Hindlimb muscle (tissue), 1 donor: ENCODE measurements at regions not wholly inside any gene's neighbourhood (a gene's known extent, or its start where the extent isn't known, plus 50 kb on each side); places are given as distances from the start of the nearest gene placed in this dataset.
A peak's percentile ranks its signal among the peaks of the same experiment; 100 is the strongest.

ENCODE experiments used
- DNase-seq: peaks from one replicate; pipeline ENCODE4 v3.0.0-alpha.2; 2013

- no peak for DNase-seq
Observed at GRCh38 chr5:82387001-82387818, 109.1 kb upstream of the RPS23 start.

GRCh38 chr5:82386576-82386975 lies 108.4 kb upstream of the RPS23 start:
- no peak for DNase-seq

DNA sequence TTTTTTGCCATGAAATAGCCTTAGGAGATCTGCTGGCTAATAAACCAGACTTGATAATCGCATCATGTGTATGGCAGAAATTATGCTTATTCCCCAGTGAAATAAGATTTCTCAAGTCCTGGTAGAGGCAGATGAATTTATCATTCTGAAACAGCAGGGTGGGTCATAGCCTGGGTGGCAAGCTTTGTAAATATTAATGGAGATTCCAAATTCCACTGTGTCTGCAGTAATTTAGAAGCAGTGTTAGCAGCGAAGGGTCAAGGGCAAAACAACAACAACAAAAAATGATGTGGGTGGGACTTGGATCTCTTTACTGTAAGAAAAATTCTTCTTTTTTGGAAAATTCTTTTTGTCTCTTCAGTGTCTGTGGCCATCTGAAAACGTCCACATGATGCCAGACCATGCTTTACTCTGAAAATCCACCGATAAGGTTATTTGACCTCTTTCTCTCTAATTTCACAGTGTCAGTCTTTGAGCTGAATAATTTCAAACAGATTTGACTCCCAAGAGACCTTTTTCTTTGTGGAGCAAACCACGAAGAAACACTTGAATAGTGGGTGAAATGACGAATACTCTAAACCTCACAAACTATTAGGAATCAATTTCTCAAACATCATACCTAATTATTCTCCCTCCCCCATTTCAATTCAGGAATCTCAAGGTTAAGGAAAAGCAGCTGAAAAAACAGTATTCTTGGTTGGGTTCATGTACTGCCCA lies 106.0 kb upstream of the RPS23 start:
- no peak for DNase-seq

GRCh38 chr5:82381591-82381990 lies 103.4 kb upstream of the RPS23 start:
- no peak for DNase-seq

DNA sequence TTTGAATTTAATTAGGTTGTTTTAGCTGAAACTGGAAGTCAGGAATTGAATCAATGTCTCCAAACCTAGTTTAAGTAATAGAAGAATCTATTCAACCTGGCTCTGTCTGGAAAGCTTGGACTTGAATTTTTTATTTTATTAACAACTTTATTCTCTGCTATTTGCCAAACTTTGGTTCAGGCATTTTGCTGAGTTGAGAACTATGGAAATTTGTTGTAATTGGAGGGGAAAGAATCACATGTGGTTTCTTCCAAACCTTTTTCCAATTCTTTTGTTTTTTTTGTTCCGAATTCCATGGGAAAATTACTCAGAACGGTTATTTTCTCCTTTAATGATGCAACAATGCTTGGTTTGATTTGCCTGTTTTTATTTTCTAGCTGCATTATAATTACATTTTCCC lies 98.2 kb upstream of the RPS23 start:
- DNase-seq, result peak; percentile 54

DNA sequence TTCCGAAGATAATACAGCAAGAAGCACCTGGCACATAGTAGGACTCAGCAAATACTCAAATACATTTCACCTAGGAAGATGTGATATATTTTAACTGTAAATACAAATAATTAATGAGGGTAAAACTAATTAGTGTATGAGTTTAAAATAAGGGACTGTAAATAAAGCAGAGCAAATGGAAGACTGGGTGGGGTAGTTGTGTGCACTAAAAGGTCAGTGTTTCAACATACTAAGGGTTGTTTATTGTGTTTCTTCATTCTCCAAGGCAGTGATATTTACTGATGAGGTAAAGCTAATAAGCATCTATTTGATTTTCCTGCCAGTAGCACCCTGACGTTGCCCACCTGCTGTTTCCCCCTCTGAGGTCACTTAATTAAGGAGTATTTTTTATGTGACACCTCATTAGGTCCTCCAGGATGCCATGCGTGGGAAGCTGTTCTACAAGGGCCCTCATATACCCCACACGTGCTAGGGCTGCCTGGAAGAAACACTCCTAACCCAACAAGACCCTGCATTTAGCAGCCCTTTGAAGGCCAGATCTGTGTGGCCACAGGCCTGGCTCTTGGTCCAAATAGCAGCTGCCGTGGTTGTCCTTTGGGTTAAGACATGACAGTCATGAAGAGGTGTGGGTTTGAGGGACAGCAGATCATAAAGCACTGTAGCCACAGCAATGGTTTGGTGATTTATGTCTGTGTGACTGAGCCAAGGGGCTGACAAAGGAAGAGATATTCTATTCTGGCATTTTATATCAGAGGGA lies 97.5 kb upstream of the RPS23 start:
- no peak for DNase-seq

- DNase-seq, result no peak
Observed at GRCh38 chr5:82374637-82375036, 96.5 kb upstream of the RPS23 start.

DNA sequence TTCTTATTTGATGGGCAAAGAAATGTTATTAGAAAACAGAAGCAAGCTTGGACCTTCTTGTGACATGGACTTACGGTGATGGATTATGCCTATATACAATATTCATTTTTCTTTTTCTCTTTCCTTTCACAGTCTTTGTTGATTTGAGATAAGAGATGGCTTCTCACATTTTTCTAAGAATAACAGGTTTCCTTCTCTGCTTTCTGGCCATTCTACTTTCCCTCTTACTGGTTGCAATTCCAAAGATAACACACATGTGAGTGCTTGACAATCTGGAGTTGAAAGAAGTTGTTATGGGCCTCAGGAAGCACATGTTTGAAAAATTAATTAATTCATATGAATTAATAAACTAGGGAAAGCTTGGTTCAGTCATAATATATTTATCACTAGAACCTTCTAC lies 89.8 kb upstream of the RPS23 start:
- no peak for DNase-seq

- no peak for DNase-seq
Observed at GRCh38 chr5:82365744-82366228, 87.6 kb upstream of the RPS23 start.

DNA sequence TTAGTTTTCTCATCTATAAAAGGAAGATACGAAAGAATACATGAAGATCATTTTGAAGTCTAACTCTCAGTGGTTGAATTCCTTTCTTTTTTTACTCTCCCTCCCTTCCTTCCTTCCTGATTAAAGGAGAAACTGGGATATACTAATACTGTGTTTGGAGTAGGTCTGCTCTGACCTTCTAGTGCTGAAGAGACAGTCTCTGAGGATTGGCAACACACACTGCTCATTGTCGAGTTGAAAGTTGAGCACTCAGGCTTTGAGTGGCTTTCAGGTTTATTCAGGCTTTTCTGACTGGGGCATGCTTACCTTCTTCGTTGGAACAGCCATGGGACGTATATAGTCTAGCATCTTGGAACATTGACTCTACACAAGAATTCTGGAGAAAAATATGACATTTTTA lies 86.9 kb upstream of the RPS23 start:
- no peak for DNase-seq

DNA sequence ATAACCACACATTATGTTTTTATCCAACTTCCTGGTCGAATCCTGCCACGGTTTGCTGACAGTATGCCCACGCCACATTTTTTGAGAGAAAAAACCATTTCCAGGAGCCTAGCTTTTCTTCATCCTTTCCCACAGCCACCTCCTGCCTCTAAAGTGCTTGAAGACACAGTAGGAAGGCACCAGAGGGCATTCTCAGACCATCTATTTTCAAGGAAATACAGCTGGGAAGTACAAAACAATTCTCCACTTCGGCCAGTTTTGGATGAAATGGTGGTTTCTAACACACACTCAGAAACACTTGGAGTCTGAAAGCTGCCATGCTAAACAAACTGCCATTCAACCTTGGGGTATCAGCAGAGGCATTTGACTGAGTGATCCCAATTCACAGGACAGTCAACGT lies 86.3 kb upstream of the RPS23 start:
- no peak for DNase-seq

DNA sequence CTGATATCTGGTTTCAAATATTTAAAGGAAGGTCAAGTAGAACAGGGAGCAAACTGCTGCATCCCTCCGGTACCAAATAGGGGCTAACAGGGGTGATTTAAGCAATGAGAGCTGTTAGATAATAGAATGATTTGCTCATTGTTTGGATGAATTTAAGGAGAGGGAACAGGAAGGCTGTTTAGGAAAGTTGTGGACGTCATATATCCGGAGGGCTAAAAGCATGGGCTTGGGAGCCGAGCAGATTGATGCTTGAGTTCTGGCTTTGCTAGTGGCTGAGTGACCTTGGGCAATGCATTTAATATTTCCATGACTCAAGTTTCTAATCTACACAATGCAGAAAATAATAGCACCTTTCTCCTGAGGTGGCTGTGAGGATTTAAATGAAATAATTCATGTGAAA lies 85.4 kb upstream of the RPS23 start:
- DNase-seq, result no peak

- DNase-seq, result no peak
Observed at GRCh38 chr5:82362636-82363035, 84.5 kb upstream of the RPS23 start.

- no peak for DNase-seq
Observed at GRCh38 chr5:82360022-82360421, 81.9 kb upstream of the RPS23 start.

DNA sequence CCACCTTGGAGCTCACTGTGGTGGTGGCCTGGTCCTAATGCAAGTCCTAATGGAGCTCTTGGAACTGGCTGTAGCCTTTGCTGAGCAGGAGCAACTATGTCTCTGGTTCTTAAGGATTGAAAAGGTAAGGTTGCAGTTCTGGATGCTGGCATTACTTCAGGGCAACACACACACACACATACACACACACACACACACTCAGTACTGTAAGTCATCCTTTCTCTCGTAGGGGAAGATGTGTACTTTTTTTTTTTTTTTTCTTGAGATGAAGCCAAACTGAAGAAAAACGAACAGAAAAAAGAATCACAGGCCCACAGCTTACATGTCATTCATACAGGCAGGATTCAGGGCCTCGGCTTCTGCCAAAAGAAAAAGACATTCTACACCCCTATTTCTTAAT lies 81.1 kb upstream of the RPS23 start:
- DNase-seq, result no peak

GRCh38 chr5:82358457-82358856 lies 80.3 kb upstream of the RPS23 start:
- no peak for DNase-seq

- peak; percentile 86 for DNase-seq
Observed at GRCh38 chr5:82356808-82357671, 78.9 kb upstream of the RPS23 start.

DNA sequence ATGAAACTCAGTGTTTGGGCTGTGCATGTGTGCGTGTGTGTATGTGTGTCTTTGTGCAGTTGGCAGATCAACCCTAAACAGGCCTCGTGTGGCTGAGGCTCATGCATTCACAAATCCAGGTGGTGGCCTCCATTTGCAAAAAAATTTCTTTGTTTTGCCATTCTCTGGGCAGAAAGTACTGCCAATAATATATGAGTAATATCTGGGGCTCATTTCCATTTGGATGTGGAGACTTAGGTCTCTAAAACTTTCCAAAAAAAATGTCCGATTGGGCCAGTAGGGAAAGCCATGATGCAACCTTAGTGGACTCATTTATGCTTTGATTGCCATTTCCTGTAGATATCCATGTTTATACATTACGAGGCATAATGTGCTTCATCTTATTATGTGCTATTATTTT lies 77.9 kb upstream of the RPS23 start:
- DNase-seq, result no peak

DNA sequence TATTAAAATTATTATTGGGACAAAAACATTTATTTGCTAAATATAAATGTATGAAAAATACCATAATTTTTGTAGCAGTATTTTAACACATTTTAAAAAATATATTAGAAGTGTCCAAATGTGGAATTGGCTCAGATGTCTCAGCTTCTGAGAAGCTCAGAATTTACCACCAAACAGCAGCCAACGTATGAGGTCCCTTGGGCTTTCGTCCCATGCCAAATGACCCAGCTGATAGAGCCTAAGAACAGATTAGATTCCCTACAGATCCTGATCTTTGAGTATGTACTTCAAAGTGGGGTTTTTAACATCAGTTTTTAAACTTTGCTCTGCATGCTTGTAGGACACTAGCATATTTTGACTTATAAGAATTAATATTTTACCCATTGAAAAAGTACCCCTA lies 77.3 kb upstream of the RPS23 start:
- DNase-seq, result no peak

DNA sequence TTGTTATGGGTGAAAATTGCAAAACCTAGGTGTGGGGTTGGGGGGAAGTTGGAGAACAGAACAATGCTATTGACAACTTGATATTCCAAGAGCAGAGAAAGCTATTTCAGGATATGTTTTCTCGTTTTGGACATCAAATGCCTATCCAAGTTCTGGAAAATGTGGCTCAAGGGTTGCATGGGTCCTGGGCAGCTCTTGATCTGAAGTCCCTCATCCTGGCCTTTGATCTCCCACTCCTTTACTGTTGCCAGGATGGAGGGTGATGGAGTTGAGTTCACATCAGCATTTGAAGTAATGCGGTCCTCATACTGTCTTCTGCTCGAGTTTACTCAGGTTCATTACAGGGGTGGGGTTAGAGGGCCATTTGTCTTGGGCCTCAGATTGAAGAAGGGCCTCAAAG lies 76.9 kb upstream of the RPS23 start:
- no peak for DNase-seq

DNA sequence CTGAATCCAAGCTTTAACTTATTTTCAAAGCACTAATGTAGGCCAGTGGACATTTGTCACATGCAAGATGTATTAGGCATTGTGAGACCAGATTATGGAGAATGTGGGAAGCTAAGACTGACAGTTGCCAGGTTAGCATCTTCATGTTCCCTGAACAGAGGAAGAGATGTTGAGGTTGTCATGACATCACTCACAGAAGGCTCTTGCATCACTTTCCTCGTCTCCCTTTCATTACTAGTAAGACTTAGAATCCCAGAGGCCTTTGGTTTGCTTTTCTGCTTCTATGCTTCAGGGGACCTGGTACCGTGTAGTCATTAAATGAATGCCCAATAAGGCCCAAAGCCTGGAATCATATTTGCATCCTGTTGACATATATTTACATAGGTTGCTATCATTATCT lies 76.4 kb upstream of the RPS23 start:
- DNase-seq, result no peak

DNA sequence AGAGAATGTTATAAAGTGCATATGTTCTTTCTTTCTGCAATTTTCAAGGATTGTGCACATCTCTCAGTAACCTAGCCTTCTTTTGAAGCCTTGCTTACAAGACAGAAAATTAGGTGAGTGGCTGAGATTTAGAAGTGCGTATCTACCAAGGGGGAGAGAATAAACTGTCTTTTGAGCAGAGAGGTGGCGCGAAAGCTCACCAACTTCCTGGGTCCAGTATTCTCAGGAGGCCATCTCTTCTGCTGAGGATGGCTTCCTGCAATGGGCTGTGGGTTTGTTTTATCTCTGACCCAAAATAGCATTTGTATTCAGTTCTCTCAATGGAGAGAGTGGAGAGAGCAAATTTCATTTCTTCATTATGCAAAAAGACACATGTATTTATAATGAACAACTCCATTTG lies 75.4 kb upstream of the RPS23 start:
- no peak for DNase-seq
